Bronchial epithelial cell (primary cell): ENCODE measurements at regions not wholly inside any gene's neighbourhood (a gene's known extent, or its start where the extent isn't known, plus 50 kb on each side); places are given as distances from the start of the nearest gene placed in this dataset.

ENCODE experiments used
- DNase-seq: peaks from one replicate; pipeline ENCODE4 v3.0.0-alpha.2; 2010; ENCODE audit warnings: low read depth
- FAIRE-seq: peaks from 2 replicates; lab custom pipeline; 2011; peaks lifted over from hg19 to GRCh38; lab: Jason Lieb, UNC
- H3K27me3 ChIP-seq: 2 replicates; pipeline ENCODE4 v1.5.1; 2011; ENCODE audit warnings: low read length; ENCODE audit not compliant: control insufficient read depth, insufficient read depth
- H3K36me3 ChIP-seq: 2 replicates; pipeline ENCODE4 v1.5.1; 2011; ENCODE audit warnings: low read length; ENCODE audit not compliant: control insufficient read depth, insufficient read depth
- H3K4me3 ChIP-seq: 2 replicates; pipeline ENCODE4 v1.5.1; 2011; ENCODE audit warnings: mild to moderate bottlenecking, low read depth, low read length, control low read depth
- TF ChIP-seq, protein P1 (sequence below): IDR thresholded peaks from 2 replicates; pipeline ENCODE4 v1.5.1; 2011; ENCODE audit warnings: mild to moderate bottlenecking, moderate library complexity, low read length, control low read depth, inconsistent platforms; ENCODE audit not compliant: insufficient read depth, severe bottlenecking

DNA sequence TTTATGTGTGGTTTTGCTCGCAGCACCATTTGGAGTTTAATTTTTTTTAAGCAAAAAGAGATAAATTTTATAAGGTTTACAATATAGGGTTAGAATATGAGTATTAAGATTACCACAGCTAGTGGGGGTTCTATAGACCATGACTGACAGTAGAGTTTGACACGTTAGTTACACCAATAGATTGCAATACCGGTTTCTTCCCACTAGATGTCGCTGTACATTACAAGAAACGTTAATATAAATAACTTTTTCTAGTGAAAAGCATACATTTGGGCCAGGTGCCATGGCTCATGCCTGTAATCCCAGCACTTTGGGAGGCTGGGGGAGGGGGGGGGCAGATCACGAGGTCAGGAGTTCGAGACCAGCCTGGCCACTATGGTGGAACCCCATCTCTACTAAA lies 433.6 kb downstream of the MAGEB5 start:
- Histone ChIP-seq H3K27me3 (no peaks in the 10 kb centered on the region), H3K4me3 (no peak overlapping the region), H3K36me3 (no peaks in the 10 kb centered on the region)
- no peak for FAIRE-seq
- DNase-seq: peak; percentile 7
- TF ChIP-seq, protein P1, sequence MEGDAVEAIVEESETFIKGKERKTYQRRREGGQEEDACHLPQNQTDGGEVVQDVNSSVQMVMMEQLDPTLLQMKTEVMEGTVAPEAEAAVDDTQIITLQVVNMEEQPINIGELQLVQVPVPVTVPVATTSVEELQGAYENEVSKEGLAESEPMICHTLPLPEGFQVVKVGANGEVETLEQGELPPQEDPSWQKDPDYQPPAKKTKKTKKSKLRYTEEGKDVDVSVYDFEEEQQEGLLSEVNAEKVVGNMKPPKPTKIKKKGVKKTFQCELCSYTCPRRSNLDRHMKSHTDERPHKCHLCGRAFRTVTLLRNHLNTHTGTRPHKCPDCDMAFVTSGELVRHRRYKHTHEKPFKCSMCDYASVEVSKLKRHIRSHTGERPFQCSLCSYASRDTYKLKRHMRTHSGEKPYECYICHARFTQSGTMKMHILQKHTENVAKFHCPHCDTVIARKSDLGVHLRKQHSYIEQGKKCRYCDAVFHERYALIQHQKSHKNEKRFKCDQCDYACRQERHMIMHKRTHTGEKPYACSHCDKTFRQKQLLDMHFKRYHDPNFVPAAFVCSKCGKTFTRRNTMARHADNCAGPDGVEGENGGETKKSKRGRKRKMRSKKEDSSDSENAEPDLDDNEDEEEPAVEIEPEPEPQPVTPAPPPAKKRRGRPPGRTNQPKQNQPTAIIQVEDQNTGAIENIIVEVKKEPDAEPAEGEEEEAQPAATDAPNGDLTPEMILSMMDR: peak; percentile 28

DNA sequence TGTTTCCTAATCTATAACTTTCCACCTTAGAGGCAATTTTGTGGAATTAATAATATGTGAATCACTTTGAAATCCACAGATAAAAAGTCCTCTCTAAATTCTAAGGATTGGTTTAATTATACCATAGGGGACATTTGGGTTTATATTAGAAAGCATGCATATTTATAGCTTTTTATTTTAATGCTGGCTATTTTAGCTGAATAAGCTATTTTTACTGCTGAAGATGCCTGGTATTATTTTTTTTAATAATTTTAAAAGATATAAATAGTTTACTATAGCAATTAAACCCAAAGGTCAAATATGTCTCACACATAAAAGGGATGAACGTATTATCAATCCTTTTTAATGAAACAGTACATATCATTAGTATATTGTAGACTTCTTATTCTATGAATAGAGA lies 415.4 kb downstream of the MAGEB5 start:
- DNase-seq: no peak
- Histone ChIP-seq H3K36me3 (no peaks in the 10 kb centered on the region), H3K4me3 (no peak overlapping the region), H3K27me3 (no peaks in the 10 kb centered on the region)
- FAIRE-seq: no peak
- TF ChIP-seq, protein P1: no peak

DNA sequence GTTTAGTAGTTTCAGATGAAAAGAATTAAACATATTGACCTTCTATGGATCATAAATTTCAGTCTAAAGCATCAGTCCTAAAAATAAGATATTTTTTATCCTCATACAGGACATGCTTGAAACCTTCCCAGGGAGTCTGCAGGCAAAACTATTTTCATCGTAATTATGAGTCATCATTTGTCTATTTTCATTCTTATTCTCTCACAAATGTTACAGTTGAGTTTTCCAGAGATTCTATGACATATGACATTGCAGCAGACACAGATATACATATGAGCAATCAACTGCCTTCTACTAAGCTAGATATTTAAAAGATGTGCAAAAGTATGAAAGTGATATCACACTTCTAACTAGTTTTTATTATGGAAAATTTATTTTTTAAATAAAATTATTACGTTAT lies 398.0 kb downstream of the MAGEB5 start:
- FAIRE-seq: no peak
- no peak overlapping the region for H3K4me3 ChIP-seq
- no peaks in the 10 kb centered on the region for H3K36me3 ChIP-seq
- no peak for DNase-seq
- H3K27me3 ChIP-seq: no peaks in the 10 kb centered on the region
- TF ChIP-seq, protein P1: no peak

DNA sequence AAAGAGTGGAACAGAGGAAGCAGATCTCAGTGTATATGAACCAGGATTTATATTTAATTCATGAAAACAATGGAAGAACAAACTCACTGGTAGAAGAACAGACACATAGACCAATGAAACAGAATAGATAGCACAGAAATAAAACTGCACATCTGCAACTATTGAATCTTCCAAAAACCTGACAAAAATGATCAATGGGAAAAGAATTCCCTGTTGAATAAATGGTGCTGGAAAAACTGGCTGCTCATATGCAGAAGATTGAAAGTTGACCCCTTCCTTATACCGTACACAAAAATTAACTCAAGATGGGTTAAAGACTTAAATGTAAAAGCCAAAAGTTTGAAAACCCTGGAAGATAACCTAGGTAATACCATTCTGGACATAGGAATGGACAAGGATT lies 391.0 kb downstream of the MAGEB5 start:
- FAIRE-seq (no peak), DNase-seq (no peak)
- Histone ChIP-seq H3K4me3 (no peak overlapping the region), H3K27me3 (no peaks in the 10 kb centered on the region), H3K36me3 (no peaks in the 10 kb centered on the region)
- TF ChIP-seq, protein P1: no peak

DNA sequence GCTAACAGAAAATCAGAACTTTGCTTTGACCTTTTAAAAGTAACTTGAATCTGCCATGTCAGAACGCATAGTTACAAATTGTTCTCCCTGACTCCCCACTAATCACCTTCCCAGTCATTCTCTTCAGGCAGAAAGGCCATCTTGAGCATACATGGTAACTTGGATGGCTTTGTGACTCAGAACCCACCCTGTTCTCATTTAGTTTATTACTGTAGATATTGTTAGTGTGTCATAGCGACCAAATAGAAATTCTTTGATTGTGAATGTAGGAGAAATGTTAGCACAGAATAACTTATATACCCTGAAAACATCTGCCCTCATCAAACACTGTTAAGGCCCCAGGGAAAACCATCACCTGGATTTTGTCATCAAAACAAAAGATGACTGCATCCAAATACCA lies 382.0 kb downstream of the MAGEB5 start:
- DNase-seq (no peak), FAIRE-seq (no peak)
- Histone ChIP-seq H3K36me3 (no peaks in the 10 kb centered on the region), H3K27me3 (no peaks in the 10 kb centered on the region), H3K4me3 (no peak overlapping the region)
- TF ChIP-seq, protein P1: no peak

DNA sequence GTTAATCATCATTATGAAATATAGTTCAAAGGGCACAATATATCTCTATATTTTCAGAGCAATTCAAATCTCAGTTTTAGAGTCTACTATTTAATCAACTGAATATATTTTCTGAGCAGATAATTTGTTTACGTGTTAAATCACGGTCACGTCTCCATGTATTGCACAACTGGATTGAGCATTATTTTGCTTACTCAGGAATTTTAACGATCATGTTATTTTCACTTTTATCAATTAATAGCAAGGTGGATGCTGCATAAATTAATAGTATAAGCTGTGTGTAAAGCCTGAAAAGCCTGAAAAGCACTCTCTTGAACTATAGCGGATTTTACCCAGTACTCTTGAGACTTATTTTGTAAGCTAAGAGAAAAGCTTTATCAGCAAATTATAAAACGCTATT lies 374.9 kb downstream of the MAGEB5 start:
- Histone ChIP-seq H3K4me3 (no peak overlapping the region), H3K36me3 (no peaks in the 10 kb centered on the region), H3K27me3 (no peaks in the 10 kb centered on the region)
- FAIRE-seq: no peak
- no peak for DNase-seq
- TF ChIP-seq, protein P1: no peak
